B cell (primary cell): ENCODE measurements at regions not wholly inside any gene's neighbourhood (a gene's known extent, or its start where the extent isn't known, plus 50 kb on each side); places are given as distances from the start of the nearest gene placed in this dataset.

Experiments
- CTCF ChIP-seq: fragments of 200-600 bp; IDR thresholded peaks from one replicate; pipeline ENCODE4 v1.8.0; 2022; ENCODE audit warnings: antibody characterized with exemption, mild to moderate bottlenecking
- EZH2 ChIP-seq: IDR thresholded peaks from 2 replicates; pipeline ENCODE4 v1.6.1; 2012; ENCODE audit warnings: borderline replicate concordance, low read depth, mild to moderate bottlenecking, moderate library complexity, low read length; ENCODE audit not compliant: insufficient read depth, poor library complexity, severe bottlenecking

- no peak for TF ChIP-seq CTCF
- TF ChIP-seq EZH2, result no peak
Observed at GRCh38 chr7:36787933-36788378, 63.7 kb upstream of the AOAH start.
